Panc1 (cell line): ENCODE measurements at regions not wholly inside any gene's neighbourhood (a gene's known extent, or its start where the extent isn't known, plus 50 kb on each side); places are given as distances from the start of the nearest gene placed in this dataset.

Source experiments
- POLR2AphosphoS5 ChIP-seq: IDR thresholded peaks from 2 replicates; pipeline ENCODE4 v1.6.1; 2012; ENCODE audit warnings: mild to moderate bottlenecking, low read depth, low read length, moderate library complexity
- SIN3A ChIP-seq: IDR thresholded peaks from 2 replicates; pipeline ENCODE4 v1.6.1; 2012; ENCODE audit warnings: low read depth, mild to moderate bottlenecking, low read length, moderate library complexity, borderline replicate concordance; ENCODE audit not compliant: insufficient read depth
- TCF7L2 ChIP-seq: IDR thresholded peaks from 2 replicates; pipeline ENCODE4 v1.6.1; 2011; ENCODE audit warnings: mild to moderate bottlenecking, low read depth, low read length, inconsistent platforms
- TF ChIP-seq, protein P1 (sequence below): fragments of 450-650 bp; IDR thresholded peaks from 2 replicates; pipeline ENCODE4 v1.5.1; 2017; ENCODE audit warnings: mild to moderate bottlenecking
- TF ChIP-seq, protein P2 (sequence below), 2 experiments: IDR thresholded peaks; 2 replicates each; pipeline ENCODE4 v1.6.1; 2011 to 2012; ENCODE audit warnings: low read depth in 2 of 2, control low read depth in 1 of 2, low read length in 1 of 2, mild to moderate bottlenecking in 1 of 2, moderate library complexity in 1 of 2; ENCODE audit not compliant: insufficient read depth in 1 of 2

DNA sequence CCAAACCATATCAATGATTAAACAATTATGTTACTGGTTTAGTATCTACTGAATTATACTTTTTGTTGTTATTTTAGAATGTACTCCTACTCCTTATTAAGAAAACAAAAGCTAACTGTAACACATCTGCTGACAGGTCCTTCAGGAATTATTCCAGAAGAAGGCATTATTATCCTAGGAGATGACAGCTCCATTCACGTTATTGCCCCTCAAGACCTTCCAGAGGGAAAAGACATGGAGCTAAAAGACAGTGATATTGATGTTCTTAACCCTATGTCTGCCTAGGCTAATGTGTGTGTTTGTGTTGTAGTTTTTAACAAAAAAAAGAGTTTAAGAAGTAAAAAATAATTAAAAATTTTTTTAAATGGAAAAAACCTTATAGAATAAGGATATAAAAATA lies 206.8 kb upstream of the KLHL4 start:
- TF ChIP-seq, protein P1, sequence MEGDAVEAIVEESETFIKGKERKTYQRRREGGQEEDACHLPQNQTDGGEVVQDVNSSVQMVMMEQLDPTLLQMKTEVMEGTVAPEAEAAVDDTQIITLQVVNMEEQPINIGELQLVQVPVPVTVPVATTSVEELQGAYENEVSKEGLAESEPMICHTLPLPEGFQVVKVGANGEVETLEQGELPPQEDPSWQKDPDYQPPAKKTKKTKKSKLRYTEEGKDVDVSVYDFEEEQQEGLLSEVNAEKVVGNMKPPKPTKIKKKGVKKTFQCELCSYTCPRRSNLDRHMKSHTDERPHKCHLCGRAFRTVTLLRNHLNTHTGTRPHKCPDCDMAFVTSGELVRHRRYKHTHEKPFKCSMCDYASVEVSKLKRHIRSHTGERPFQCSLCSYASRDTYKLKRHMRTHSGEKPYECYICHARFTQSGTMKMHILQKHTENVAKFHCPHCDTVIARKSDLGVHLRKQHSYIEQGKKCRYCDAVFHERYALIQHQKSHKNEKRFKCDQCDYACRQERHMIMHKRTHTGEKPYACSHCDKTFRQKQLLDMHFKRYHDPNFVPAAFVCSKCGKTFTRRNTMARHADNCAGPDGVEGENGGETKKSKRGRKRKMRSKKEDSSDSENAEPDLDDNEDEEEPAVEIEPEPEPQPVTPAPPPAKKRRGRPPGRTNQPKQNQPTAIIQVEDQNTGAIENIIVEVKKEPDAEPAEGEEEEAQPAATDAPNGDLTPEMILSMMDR = no peak
- TF ChIP-seq POLR2AphosphoS5 (no peak), TCF7L2 (no peak), SIN3A (no peak)
- TF ChIP-seq, protein P2, sequence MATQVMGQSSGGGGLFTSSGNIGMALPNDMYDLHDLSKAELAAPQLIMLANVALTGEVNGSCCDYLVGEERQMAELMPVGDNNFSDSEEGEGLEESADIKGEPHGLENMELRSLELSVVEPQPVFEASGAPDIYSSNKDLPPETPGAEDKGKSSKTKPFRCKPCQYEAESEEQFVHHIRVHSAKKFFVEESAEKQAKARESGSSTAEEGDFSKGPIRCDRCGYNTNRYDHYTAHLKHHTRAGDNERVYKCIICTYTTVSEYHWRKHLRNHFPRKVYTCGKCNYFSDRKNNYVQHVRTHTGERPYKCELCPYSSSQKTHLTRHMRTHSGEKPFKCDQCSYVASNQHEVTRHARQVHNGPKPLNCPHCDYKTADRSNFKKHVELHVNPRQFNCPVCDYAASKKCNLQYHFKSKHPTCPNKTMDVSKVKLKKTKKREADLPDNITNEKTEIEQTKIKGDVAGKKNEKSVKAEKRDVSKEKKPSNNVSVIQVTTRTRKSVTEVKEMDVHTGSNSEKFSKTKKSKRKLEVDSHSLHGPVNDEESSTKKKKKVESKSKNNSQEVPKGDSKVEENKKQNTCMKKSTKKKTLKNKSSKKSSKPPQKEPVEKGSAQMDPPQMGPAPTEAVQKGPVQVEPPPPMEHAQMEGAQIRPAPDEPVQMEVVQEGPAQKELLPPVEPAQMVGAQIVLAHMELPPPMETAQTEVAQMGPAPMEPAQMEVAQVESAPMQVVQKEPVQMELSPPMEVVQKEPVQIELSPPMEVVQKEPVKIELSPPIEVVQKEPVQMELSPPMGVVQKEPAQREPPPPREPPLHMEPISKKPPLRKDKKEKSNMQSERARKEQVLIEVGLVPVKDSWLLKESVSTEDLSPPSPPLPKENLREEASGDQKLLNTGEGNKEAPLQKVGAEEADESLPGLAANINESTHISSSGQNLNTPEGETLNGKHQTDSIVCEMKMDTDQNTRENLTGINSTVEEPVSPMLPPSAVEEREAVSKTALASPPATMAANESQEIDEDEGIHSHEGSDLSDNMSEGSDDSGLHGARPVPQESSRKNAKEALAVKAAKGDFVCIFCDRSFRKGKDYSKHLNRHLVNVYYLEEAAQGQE (IDR thresholded peaks at IDR 0.05; ENCODE audit: insufficient read depth in 1 of 2, low read depth in 2 of 2, low read length in 1 of 2) = no peak
